ENCODE measurements at regions not wholly inside any gene's neighbourhood (a gene's known extent, or its start where the extent isn't known, plus 50 kb on each side); places are given as distances from the start of the nearest gene placed in this dataset.
"Not testable (repeated sequence)": the region's sequence is repeated elsewhere in the genome, so short reads cannot be mapped to it uniquely, and the experiment has no call there.

DNA sequence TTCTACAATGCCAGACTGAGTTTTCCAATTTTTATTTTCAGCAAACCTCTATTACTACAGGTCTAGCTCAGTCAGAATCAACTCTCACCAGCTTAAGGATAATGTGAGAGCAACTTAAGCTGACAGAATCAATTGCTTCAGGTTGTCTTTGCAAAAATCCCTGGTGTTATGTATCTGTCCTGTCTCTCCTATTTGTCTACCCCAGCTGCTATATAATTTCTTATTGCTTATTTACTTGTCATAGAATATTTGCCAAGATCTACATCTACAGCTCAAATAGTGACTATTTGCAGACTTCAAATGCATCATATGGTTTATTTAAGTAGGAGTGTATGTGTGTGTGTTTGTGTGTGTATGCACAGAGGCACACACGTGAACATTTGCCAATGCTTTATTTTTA lies 54.1 kb downstream of the FOXG1 start:
- CTCF ChIA-PET (ENCODE audit: partially characterized antibody) = no interaction called here
- H3K9me3 ChIP-seq (ENCODE audit: control insufficient read depth in 1 of 2, low read length in 2 of 2) = no peaks in the 10 kb centered on the region
- H3K27me3 ChIP-seq (ENCODE audit: insufficient read depth, low read length) = no peaks in the 10 kb centered on the region
- intact Hi-C loops (cut with micrococcal nuclease) = no loop called here
- H3K27ac ChIP-seq (ENCODE audit: low read depth, low read length) = no peak overlapping the region
- H3K4me1 ChIP-seq (ENCODE audit: insufficient read depth, low read length) = no peaks in the 10 kb centered on the region
- no peak overlapping the region for H3K4me3 ChIP-seq (ENCODE audit: low read length in 2 of 2)
- POLR2A ChIA-PET (ENCODE audit: partially characterized antibody) = no interaction called here
- Mint-ChIP-seq H3K9me3 (peaks cover 2 to 17% (median 8%) of the 10 kb centered on the region in 8 donors), H3K36me3 (no peaks in the 10 kb centered on the region), H3K4me1 (no peaks in the 10 kb centered on the region), H3K4me3 (no peak overlapping the region), H3K27ac (no peak overlapping the region), H3K27me3 (no peaks in the 10 kb centered on the region)
- no peaks in the 10 kb centered on the region for H3K36me3 ChIP-seq (ENCODE audit: insufficient read depth, low read length)
- no peak for DNase-seq

DNA sequence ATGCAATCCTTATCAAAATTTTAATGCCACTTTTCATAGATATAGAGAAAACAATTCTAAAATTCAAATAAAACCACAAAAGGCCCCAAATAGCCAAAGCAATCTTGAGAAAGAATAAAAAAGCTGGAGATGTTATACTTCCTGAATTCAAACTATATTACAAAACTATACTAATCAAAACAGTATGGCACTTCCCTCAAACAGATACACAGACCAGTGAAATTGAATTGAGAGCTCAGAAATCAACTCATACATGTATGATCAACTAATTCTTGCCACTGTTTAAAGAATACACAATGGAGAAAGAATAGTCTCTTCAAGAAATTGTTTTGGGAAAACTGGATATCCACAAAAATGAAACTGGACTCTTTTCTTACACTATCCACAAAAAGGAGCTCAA lies 55.4 kb downstream of the FOXG1 start:
- H3K27ac ChIP-seq (ENCODE audit: low read depth, low read length) = no peak overlapping the region
- no peaks in the 10 kb centered on the region for H3K4me1 Mint-ChIP-seq
- no peaks in the 10 kb centered on the region for H3K27me3 Mint-ChIP-seq
- CTCF ChIA-PET (ENCODE audit: partially characterized antibody) = no interaction called here
- no peaks in the 10 kb centered on the region for H3K4me1 ChIP-seq (ENCODE audit: insufficient read depth, low read length)
- H3K4me3 ChIP-seq (ENCODE audit: low read length in 2 of 2) = no peak overlapping the region
- POLR2A ChIA-PET (ENCODE audit: partially characterized antibody) = no interaction called here
- DNase-seq = no peak
- no peaks in the 10 kb centered on the region for H3K36me3 ChIP-seq (ENCODE audit: insufficient read depth, low read length)
- peaks cover 2 to 24% (median 8%) of the 10 kb centered on the region in 8 donors for H3K9me3 Mint-ChIP-seq
- intact Hi-C loops (cut with micrococcal nuclease) = no loop called here
- H3K9me3 ChIP-seq (ENCODE audit: control insufficient read depth in 1 of 2, low read length in 2 of 2) = no peaks in the 10 kb centered on the region
- no peaks in the 10 kb centered on the region for H3K27me3 ChIP-seq (ENCODE audit: insufficient read depth, low read length)
- no peaks in the 10 kb centered on the region for H3K36me3 Mint-ChIP-seq
- no peak overlapping the region for H3K27ac Mint-ChIP-seq
- no peak overlapping the region for H3K4me3 Mint-ChIP-seq

DNA sequence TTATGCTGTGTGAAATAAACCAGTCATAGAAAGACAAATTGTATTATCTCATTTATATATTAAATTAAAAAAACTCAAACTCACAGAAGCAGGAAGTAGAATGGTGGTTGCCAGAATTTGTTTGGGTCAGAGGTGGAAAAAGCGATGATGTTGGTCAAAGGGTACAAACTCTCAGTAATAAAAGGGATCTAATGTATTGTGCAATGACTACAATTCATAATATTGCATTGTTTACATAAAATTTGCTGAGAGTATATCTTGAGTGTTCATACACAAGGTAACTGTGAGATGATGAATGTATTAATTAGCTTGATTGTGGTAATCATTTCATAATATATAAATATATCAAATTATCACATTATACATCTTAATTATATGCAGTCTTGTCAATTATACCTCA lies 56.7 kb downstream of the FOXG1 start:
- DNase-seq = no peak
- no peak overlapping the region for H3K27ac ChIP-seq (ENCODE audit: low read depth, low read length)
- ChIA-PET POLR2A (ENCODE audit: partially characterized antibody) (no interaction called here), CTCF (ENCODE audit: partially characterized antibody) (no interaction called here)
- H3K4me1 ChIP-seq (ENCODE audit: insufficient read depth, low read length) = no peaks in the 10 kb centered on the region
- no peaks in the 10 kb centered on the region for H3K36me3 ChIP-seq (ENCODE audit: insufficient read depth, low read length)
- no peaks in the 10 kb centered on the region for H3K4me1 Mint-ChIP-seq
- peaks cover 3 to 35% (median 10%) of the 10 kb centered on the region in 8 donors for H3K9me3 Mint-ChIP-seq
- no peaks in the 10 kb centered on the region for H3K27me3 Mint-ChIP-seq
- H3K4me3 ChIP-seq (ENCODE audit: low read length in 2 of 2) = no peak overlapping the region
- no peaks in the 10 kb centered on the region for H3K9me3 ChIP-seq (ENCODE audit: control insufficient read depth in 1 of 2, low read length in 2 of 2)
- no peak overlapping the region for H3K27ac Mint-ChIP-seq
- no peak overlapping the region for H3K4me3 Mint-ChIP-seq
- intact Hi-C loops (cut with micrococcal nuclease) = no loop called here
- H3K36me3 Mint-ChIP-seq = no peaks in the 10 kb centered on the region
- no peaks in the 10 kb centered on the region for H3K27me3 ChIP-seq (ENCODE audit: insufficient read depth, low read length)

DNA sequence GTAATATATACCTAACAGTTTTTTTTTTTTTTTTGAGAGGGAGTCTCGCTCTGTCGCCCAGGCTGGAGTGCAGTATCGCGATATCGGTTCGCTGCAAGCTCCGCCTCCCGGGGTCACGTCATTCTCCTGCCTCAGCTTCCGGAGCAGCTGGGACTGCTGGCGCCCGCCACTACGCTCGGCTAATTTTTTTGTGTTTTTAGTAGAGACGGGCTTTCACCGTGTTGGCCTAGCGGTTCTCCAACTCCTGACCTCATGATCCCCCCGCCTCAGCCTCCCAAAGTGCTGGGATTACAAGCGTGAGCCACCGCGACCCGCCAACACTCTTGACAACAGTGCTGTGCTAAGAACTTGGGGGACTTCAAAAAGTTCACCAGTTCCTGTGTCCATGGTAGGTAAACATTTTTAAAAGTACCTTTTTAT lies 63.5 kb downstream of the FOXG1 start:
- peak overlapping the region in 2 of 8 donors; percentile 38 to 64 for H3K4me3 Mint-ChIP-seq
- H3K27me3 ChIP-seq (ENCODE audit: insufficient read depth, low read length) = no peaks in the 10 kb centered on the region
- no peaks in the 10 kb centered on the region for H3K27me3 Mint-ChIP-seq
- H3K4me1 Mint-ChIP-seq = no peaks in the 10 kb centered on the region
- H3K36me3 Mint-ChIP-seq = no peaks in the 10 kb centered on the region
- intact Hi-C loops (cut with micrococcal nuclease) = no loop called here
- H3K4me1 ChIP-seq (ENCODE audit: insufficient read depth, low read length) = no peaks in the 10 kb centered on the region
- H3K9me3 Mint-ChIP-seq = peaks cover 0 to 28% (median 8%) of the 10 kb centered on the region in 8 donors
- H3K27ac Mint-ChIP-seq = no peak overlapping the region
- ChIA-PET POLR2A (ENCODE audit: partially characterized antibody) (no interaction called here), CTCF (ENCODE audit: partially characterized antibody) (no interaction called here)
- peak in 1 of 5 donors; percentile 8 for DNase-seq
- no peak overlapping the region for H3K4me3 ChIP-seq (ENCODE audit: low read length in 2 of 2)
- no peaks in the 10 kb centered on the region for H3K36me3 ChIP-seq (ENCODE audit: insufficient read depth, low read length)
- H3K27ac ChIP-seq (ENCODE audit: low read depth, low read length) = no peak overlapping the region
- no peaks in the 10 kb centered on the region for H3K9me3 ChIP-seq (ENCODE audit: control insufficient read depth in 1 of 2, low read length in 2 of 2)

DNA sequence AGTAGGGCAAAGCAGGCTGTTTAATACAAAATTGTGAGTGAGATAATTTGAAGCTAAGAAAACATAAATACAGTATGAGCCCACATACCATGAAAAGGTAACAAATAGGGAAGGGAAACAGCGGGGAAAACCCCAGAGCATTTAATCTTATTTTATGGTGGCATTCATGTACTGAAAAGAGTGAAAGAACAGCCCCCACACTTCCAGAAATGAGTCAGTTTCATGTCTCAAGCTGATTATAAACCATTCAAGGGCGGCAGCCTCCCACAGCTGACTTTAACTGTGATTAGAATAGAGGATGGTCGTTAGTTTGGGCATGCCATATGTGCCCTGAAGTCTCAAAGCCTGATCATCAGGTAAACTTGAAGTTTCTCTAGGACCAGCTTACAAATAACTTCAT lies 64.5 kb downstream of the FOXG1 start:
- H3K9me3 ChIP-seq (ENCODE audit: control insufficient read depth in 1 of 2, low read length in 2 of 2) = no peaks in the 10 kb centered on the region
- DNase-seq = no peak
- H3K27ac Mint-ChIP-seq = no peak overlapping the region
- H3K36me3 ChIP-seq (ENCODE audit: insufficient read depth, low read length) = no peaks in the 10 kb centered on the region
- H3K4me1 ChIP-seq (ENCODE audit: insufficient read depth, low read length) = no peaks in the 10 kb centered on the region
- H3K4me3 ChIP-seq (ENCODE audit: low read length in 2 of 2) = no peak overlapping the region
- H3K9me3 Mint-ChIP-seq = peaks cover 0 to 27% (median 7%) of the 10 kb centered on the region in 8 donors
- POLR2A ChIA-PET (ENCODE audit: partially characterized antibody) = no interaction called here
- peak overlapping the region in 1 of 8 donors; percentile 43 for H3K4me3 Mint-ChIP-seq
- H3K27me3 Mint-ChIP-seq = no peaks in the 10 kb centered on the region
- CTCF ChIA-PET (ENCODE audit: partially characterized antibody) = no interaction called here
- intact Hi-C loops (cut with micrococcal nuclease) = no loop called here
- H3K27me3 ChIP-seq (ENCODE audit: insufficient read depth, low read length) = no peaks in the 10 kb centered on the region
- no peaks in the 10 kb centered on the region for H3K4me1 Mint-ChIP-seq
- H3K27ac ChIP-seq (ENCODE audit: low read depth, low read length) = no peak overlapping the region
- H3K36me3 Mint-ChIP-seq = no peaks in the 10 kb centered on the region

DNA sequence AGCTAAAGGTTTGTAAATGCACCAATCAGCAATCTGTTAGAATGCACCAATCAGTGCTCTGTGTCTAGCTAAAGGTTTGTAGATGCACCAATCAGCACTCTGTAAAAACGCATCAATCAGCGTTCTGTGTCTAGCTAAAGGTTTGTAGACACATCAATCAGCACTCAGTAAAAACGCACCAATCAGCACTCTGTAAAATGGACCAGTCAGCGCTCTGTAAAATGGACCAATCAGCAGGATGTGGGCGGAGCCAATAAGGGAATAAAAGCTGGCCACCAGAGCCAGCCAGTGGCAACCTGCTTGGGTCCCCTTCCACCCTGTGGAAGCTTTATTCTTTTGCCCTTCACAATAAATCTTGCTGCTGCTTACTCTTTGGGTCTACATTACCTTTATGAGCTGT lies 76.0 kb downstream of the FOXG1 start:
- POLR2A ChIA-PET (ENCODE audit: partially characterized antibody); H3K9me3 ChIP-seq (ENCODE audit: control insufficient read depth in 1 of 2, low read length in 2 of 2); DNase-seq; CTCF ChIA-PET (ENCODE audit: partially characterized antibody); intact Hi-C loops (cut with micrococcal nuclease); H3K36me3 Mint-ChIP-seq; H3K4me3 ChIP-seq (ENCODE audit: low read length in 2 of 2); H3K27me3 Mint-ChIP-seq; H3K4me1 ChIP-seq (ENCODE audit: insufficient read depth, low read length); H3K27me3 ChIP-seq (ENCODE audit: insufficient read depth, low read length); H3K27ac ChIP-seq (ENCODE audit: low read depth, low read length); H3K4me1 Mint-ChIP-seq; H3K4me3 Mint-ChIP-seq; H3K36me3 ChIP-seq (ENCODE audit: insufficient read depth, low read length); H3K27ac Mint-ChIP-seq: not testable (repeated sequence)
- H3K9me3 Mint-ChIP-seq = peaks cover 2 to 41% (median 24%) of the 10 kb centered on the region in 8 donors

DNA sequence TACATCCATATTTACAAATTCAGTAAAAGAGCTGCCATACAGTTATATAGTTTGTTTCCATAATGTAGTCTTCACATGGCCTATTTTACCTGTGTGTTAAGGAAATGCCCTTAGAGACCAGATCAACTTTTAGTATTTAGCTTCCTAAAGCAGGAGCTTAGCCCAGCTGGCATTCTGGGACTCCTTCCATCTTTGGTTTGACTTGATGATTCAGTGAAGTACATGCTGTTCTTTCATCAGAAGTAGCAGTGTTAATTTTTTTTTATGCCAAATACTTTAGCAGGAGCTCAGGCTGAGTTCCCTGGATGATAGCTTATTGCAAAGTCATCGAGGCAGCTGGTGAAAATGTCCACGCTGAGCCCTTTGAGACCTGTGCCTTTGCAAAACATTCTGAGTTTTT lies 101.0 kb downstream of the FOXG1 start:
- Mint-ChIP-seq H3K36me3 (no peaks in the 10 kb centered on the region), H3K4me3 (no peak overlapping the region), H3K27me3 (no peaks in the 10 kb centered on the region), H3K9me3 (peaks cover 0 to 41% (median 16%) of the 10 kb centered on the region in 8 donors), H3K27ac (no peak overlapping the region), H3K4me1 (no peaks in the 10 kb centered on the region)
- Histone ChIP-seq H3K27ac (ENCODE audit: low read depth, low read length) (no peak overlapping the region), H3K9me3 (ENCODE audit: control insufficient read depth in 1 of 2, low read length in 2 of 2) (no peaks in the 10 kb centered on the region), H3K36me3 (ENCODE audit: insufficient read depth, low read length) (no peaks in the 10 kb centered on the region), H3K27me3 (ENCODE audit: insufficient read depth, low read length) (no peaks in the 10 kb centered on the region), H3K4me3 (ENCODE audit: low read length in 2 of 2) (no peak overlapping the region), H3K4me1 (ENCODE audit: insufficient read depth, low read length) (no peaks in the 10 kb centered on the region)
- CTCF ChIA-PET (ENCODE audit: partially characterized antibody) = no interaction called here
- intact Hi-C loops (cut with micrococcal nuclease) = no loop called here
- POLR2A ChIA-PET (ENCODE audit: partially characterized antibody) = no interaction called here
- DNase-seq = no peak

DNA sequence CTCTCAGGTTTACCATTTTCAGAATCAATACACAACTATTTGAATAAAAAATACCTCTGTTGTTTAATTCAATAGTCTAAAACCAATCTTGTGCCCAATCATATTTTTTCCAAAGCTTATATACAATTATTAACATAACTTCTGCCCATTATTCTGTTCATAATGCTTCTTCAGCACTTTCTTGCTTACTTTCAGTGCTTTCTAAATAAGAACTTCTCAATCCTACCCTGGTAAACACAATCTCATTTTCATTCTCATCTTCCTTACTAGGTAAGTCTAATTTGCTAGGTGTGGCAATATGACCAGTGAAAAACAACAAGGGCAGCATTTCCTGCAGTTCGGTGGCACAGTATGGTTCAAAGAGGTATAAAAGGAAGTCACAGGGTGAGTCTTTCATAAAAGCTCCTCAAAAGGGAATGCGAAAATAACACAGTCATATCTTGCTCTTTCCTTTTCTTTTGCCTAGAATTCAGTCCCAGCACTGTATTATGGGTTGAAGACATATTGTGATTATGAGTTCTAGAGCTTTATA lies 103.5 kb downstream of the FOXG1 start:
- no peak overlapping the region for H3K4me3 ChIP-seq (ENCODE audit: low read length in 2 of 2)
- no peaks in the 10 kb centered on the region for H3K4me1 ChIP-seq (ENCODE audit: insufficient read depth, low read length)
- ChIA-PET CTCF (ENCODE audit: partially characterized antibody) (no interaction called here), POLR2A (ENCODE audit: partially characterized antibody) (no interaction called here)
- no peak overlapping the region for H3K27ac Mint-ChIP-seq
- H3K27me3 ChIP-seq (ENCODE audit: insufficient read depth, low read length) = no peaks in the 10 kb centered on the region
- no peak overlapping the region for H3K27ac ChIP-seq (ENCODE audit: low read depth, low read length)
- H3K27me3 Mint-ChIP-seq = no peaks in the 10 kb centered on the region
- DNase-seq = no peak
- H3K4me1 Mint-ChIP-seq = no peaks in the 10 kb centered on the region
- H3K9me3 ChIP-seq (ENCODE audit: control insufficient read depth in 1 of 2, low read length in 2 of 2) = no peaks in the 10 kb centered on the region
- H3K4me3 Mint-ChIP-seq = peak overlapping the region in 1 of 8 donors; percentile 25
- intact Hi-C loops (cut with micrococcal nuclease) = no loop called here
- H3K9me3 Mint-ChIP-seq = peaks cover 0 to 25% (median 14%) of the 10 kb centered on the region in 8 donors
- H3K36me3 Mint-ChIP-seq = no peaks in the 10 kb centered on the region
- H3K36me3 ChIP-seq (ENCODE audit: insufficient read depth, low read length) = no peaks in the 10 kb centered on the region

Data from CD4-positive, alpha-beta memory T cell (primary cell).